ENCODE measurements at regions not wholly inside any gene's neighbourhood (a gene's known extent, or its start where the extent isn't known, plus 50 kb on each side); places are given as distances from the start of the nearest gene placed in this dataset.

DNA sequence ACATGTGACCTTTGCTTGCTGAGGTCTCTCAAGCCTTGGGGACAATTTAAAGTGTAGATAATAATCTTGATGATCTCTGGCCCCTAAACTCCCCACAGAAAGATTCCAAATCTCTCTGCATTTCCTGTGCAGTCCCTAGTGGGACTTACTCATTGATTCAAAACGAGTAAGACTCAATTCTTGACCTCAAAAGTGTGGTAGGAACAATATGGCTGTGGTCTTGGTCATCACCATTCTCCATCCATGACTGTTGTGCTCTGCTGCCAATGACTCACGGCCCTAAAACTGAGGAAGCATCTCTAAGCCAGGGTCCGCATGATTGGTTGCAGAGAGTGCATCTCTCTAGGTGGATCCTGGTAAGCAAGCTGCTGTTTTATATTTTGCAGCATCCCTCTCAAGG, 268.0 kb downstream of the PTGER3 start:
- TF ChIP-seq, protein P1, sequence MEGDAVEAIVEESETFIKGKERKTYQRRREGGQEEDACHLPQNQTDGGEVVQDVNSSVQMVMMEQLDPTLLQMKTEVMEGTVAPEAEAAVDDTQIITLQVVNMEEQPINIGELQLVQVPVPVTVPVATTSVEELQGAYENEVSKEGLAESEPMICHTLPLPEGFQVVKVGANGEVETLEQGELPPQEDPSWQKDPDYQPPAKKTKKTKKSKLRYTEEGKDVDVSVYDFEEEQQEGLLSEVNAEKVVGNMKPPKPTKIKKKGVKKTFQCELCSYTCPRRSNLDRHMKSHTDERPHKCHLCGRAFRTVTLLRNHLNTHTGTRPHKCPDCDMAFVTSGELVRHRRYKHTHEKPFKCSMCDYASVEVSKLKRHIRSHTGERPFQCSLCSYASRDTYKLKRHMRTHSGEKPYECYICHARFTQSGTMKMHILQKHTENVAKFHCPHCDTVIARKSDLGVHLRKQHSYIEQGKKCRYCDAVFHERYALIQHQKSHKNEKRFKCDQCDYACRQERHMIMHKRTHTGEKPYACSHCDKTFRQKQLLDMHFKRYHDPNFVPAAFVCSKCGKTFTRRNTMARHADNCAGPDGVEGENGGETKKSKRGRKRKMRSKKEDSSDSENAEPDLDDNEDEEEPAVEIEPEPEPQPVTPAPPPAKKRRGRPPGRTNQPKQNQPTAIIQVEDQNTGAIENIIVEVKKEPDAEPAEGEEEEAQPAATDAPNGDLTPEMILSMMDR (IDR thresholded peaks at IDR 0.05) = no peak
- TF ChIP-seq POLR2A (IDR thresholded peaks at IDR 0.05) = no peak

Data from adrenal gland (tissue), 5 donors.